Adrenal gland (tissue), 9 donors: ENCODE measurements at regions not wholly inside any gene's neighbourhood (a gene's known extent, or its start where the extent isn't known, plus 50 kb on each side); places are given as distances from the start of the nearest gene placed in this dataset.

Experiments
- DNase-seq, 7 donors: peaks; one replicate each; pipeline ENCODE4 v3.0.0-alpha.2; 2019 to 2020
- H3K27ac ChIP-seq, 5 donors: fragments of 200-600 bp; sonication (generic) in 4 of 5; 1 replicate in 3 of 5; 2 replicates in 2 of 5; pipeline versions ENCODE4 v1.5.1 to v1.8.0; 2016 to 2020; ENCODE audit warnings: mild to moderate bottlenecking in 1 of 5
- H3K27me3 ChIP-seq: fragments of 200-600 bp; 2 replicates; pipeline ENCODE4 v1.8.0; 2021
- H3K36me3 ChIP-seq, 2 donors: fragments of 200-600 bp; replicated peaks in 1 of 2; 1 replicate in 1 of 2; 2 replicates in 1 of 2; pipeline versions ENCODE4 v1.5.1 to v1.8.0; 2018 to 2022
- H3K4me1 ChIP-seq, 2 donors: fragments of 200-600 bp; replicated peaks in 1 of 2; 1 replicate in 1 of 2; 2 replicates in 1 of 2; pipeline versions ENCODE4 v1.5.1 to v1.8.0; 2018 to 2021
- H3K4me3 ChIP-seq, 4 donors: fragments of 200-600 bp; sonication (generic) in 3 of 4; one replicate each; pipeline ENCODE4 v1.5.1; 2016 to 2018
- H3K9me3 ChIP-seq, 3 donors: fragments of 200-600 bp; sonication (generic) in 1 of 3; replicated peaks in 1 of 3; 1 replicate in 2 of 3; 2 replicates in 1 of 3; pipeline versions ENCODE4 v1.5.1 to v1.8.0; 2016 to 2021
- CTCF ChIP-seq, 6 experiments: fragments of 450-650 bp in 4 of 6; fragments of 200-600 bp in 2 of 6; sonication (generic) in 1 of 6; IDR thresholded peaks; 1 replicate in 5 of 6; 2 replicates in 1 of 6; pipeline versions ENCODE4 v1.5.1 to v1.8.0; 2016 to 2021; ENCODE audit warnings: antibody characterized with exemption in 6 of 6, mild to moderate bottlenecking in 2 of 6, moderate library complexity in 1 of 6
- POLR2A ChIP-seq, 2 donors: fragments of 450-650 bp; IDR thresholded peaks; one replicate each; pipeline ENCODE4 v1.6.1; 2017; ENCODE audit warnings: antibody characterized with exemption in 2 of 2, mild to moderate bottlenecking in 2 of 2, moderate library complexity in 1 of 2
- WGBS, 4 donors: extraction: QIAGEN DNeasy Blood & Tissue Kit in 2 of 4; methylation state at CpG; one replicate each; pipeline versions ENCODE4 v1.1.5 to v1.1.7; 2013 to 2017; 5-methylcytosine and 5-hydroxymethylcytosine counted together
- intact Hi-C, 2 donors: fragments of 100-400 bp; cut with DNase I; formaldehyde crosslinking; loops; one replicate each; pipeline versions ENCODE4 v1.14.1 to v1.15.0; 2022 to 2023
- donor health status: healthy with polysubstance abuse.
- donor health status: Bipolar disorder and iron deficiency.
- donor health status: DM: yes; HTN: yes; CAD: no.
- donor health status: DM: no; HTN: no; CAD: no.
- donor health status: DM: no; HTN: no; CAD: no.

DNA sequence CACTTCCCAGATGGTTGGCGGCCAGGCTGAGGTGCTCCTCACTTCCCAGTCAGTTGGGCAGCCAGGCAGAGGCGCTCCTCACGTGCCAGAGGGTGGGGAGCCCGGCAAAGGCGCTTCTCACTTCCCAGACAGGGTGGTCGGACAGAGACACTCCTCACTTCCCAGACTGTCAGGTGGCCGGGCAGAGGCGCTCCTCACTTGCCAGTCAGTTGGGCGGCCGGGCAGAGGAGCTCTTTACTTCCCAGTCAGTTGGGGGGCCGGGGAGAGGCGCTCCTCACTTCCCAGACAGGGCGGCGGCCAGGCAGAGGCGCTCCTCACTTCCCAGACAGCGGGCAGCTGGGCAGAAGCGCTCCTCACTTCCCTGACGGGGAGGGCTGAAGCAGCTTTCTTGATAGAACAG, 143.0 kb upstream of the ARID2 start:
- no peaks in the 10 kb centered on the region for H3K36me3 ChIP-seq
- H3K4me1 ChIP-seq = peaks cover 0 to 8% of the 10 kb centered on the region in 2 donors
- intact Hi-C loops = no loop called here
- no peak overlapping the region for H3K27ac ChIP-seq
- DNase-seq = no peak
- no peak overlapping the region for H3K4me3 ChIP-seq
- no peak for TF ChIP-seq POLR2A (IDR thresholded peaks at IDR 0.05)
- no peak for TF ChIP-seq CTCF (IDR thresholded peaks at IDR 0.05)
- WGBS, 4 donors = 83 to 100% (median 91%) methylated on average over 4 to 18 of the region's 18 CpGs
- no peaks in the 10 kb centered on the region for H3K9me3 ChIP-seq
- H3K27me3 ChIP-seq = no peaks in the 10 kb centered on the region

- TF ChIP-seq CTCF (IDR thresholded peaks at IDR 0.05) (no peak), POLR2A (IDR thresholded peaks at IDR 0.05) (no peak)
- Histone ChIP-seq H3K27ac (no peak overlapping the region), H3K4me3 (no peak overlapping the region), H3K27me3 (no peaks in the 10 kb centered on the region), H3K4me1 (peaks cover 0 to 8% of the 10 kb centered on the region in 2 donors), H3K9me3 (no peaks in the 10 kb centered on the region), H3K36me3 (no peaks in the 10 kb centered on the region)
- intact Hi-C loops = no loop called here
- DNase-seq = no peak
- WGBS, 4 donors = 86 to 92% (median 90%) methylated on average over 2 of the region's 2 CpGs
Measured at GRCh38 chr12:45587012-45587411, 142.5 kb upstream of the ARID2 start.

DNA sequence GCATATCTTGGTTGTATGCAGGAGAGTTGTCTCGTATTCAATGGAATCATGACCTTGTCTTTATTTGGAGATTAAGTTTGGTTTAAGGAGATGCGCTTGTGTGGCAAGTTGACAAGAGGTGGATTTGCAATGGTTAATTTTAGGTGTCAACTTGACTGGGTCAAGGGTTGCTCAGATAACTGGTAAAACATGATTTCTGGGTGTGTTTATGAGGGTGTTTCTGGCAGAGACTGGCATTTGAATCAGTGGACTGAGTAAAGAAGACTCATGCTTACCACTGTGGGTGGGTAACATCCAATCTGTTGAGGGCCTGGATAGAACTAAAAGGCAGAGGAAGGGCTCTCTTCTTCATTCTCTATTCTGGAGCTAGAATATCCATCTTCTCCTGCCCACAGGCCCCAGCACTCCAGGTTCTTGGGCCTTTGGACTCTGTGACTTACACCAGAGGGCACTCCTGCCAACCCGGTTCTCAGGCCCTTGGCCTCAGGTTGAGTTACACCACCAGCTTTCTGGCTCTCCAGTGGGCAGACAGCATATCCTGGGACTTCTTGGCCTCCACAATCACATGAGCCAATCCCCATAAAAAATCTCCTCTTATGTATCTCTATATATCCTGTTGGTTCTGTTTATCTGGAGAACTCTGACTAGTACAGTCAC, 141.5 kb upstream of the ARID2 start:
- intact Hi-C loops = no loop called here
- Histone ChIP-seq H3K4me1 (peaks cover 0 to 5% of the 10 kb centered on the region in 2 donors), H3K4me3 (no peak overlapping the region), H3K27me3 (no peaks in the 10 kb centered on the region), H3K27ac (no peak overlapping the region), H3K36me3 (no peaks in the 10 kb centered on the region), H3K9me3 (no peaks in the 10 kb centered on the region)
- TF ChIP-seq POLR2A (IDR thresholded peaks at IDR 0.05) = no peak
- TF ChIP-seq CTCF (IDR thresholded peaks at IDR 0.05) = no peak
- 84 to 98% (median 93%) methylated on average over 2 to 3 of the region's 3 CpGs for WGBS, 4 donors
- no peak for DNase-seq

GRCh38 chr12:45590646-45591045, 138.9 kb upstream of the ARID2 start:
- Histone ChIP-seq H3K27me3 (no peaks in the 10 kb centered on the region), H3K27ac (no peak overlapping the region), H3K4me3 (no peak overlapping the region), H3K4me1 (no peaks in the 10 kb centered on the region), H3K36me3 (no peaks in the 10 kb centered on the region), H3K9me3 (no peaks in the 10 kb centered on the region)
- WGBS, 4 donors = 60 to 69% (median 61%) methylated on average over 2 of the region's 2 CpGs
- no peak for TF ChIP-seq POLR2A (IDR thresholded peaks at IDR 0.05)
- no peak for TF ChIP-seq CTCF (IDR thresholded peaks at IDR 0.05)
- no peak for DNase-seq
- intact Hi-C loops = no loop called here
